Activated CD4-positive, alpha-beta T cell treated with anti-CD3 and anti-CD28 coated beads for 24 hours (primary cell): ENCODE measurements at regions not wholly inside any gene's neighbourhood (a gene's known extent, or its start where the extent isn't known, plus 50 kb on each side); places are given as distances from the start of the nearest gene placed in this dataset.
"Not testable (repeated sequence)": the region's sequence is repeated elsewhere in the genome, so short reads cannot be mapped to it uniquely, and the experiment has no call there.

Experiments
- DNase-seq, 2 donors: peaks; one replicate each; pipeline ENCODE4 v3.0.0-alpha.2; 2020; ENCODE audit warnings: low read depth in 2 of 2

GRCh38 chr10:108560488-108560887 lies 1362.8 kb downstream of the XPNPEP1 start:
- no peak for DNase-seq

- no peak for DNase-seq
These were observed 1367.1 kb downstream of the XPNPEP1 start for GRCh38 chr10:108556186-108556585.

- no peak for DNase-seq
These were observed 1377.4 kb downstream of the XPNPEP1 start for GRCh38 chr10:108545921-108546320.

- peak; percentile 1 to 14 for DNase-seq
These were observed 1378.7 kb downstream of the XPNPEP1 start for GRCh38 chr10:108544500-108545120.

GRCh38 chr10:108533551-108533950 lies 1369.0 kb upstream of the SORCS1 start:
- DNase-seq: not testable (repeated sequence)

GRCh38 chr10:108523016-108523800 lies 1358.7 kb upstream of the SORCS1 start:
- no peak for DNase-seq

- DNase-seq: no peak
These were observed 1357.5 kb upstream of the SORCS1 start for GRCh38 chr10:108521827-108522492.

- no peak for DNase-seq
These were observed 1351.3 kb upstream of the SORCS1 start for GRCh38 chr10:108515821-108516220.

GRCh38 chr10:108500396-108500795 lies 1335.9 kb upstream of the SORCS1 start:
- no peak for DNase-seq

- no peak for DNase-seq
These were observed 1331.6 kb upstream of the SORCS1 start for GRCh38 chr10:108496106-108496505.

- no peak for DNase-seq
These were observed 1326.4 kb upstream of the SORCS1 start for GRCh38 chr10:108490944-108491343.

- no peak for DNase-seq
These were observed 1306.9 kb upstream of the SORCS1 start for GRCh38 chr10:108471420-108471819.

- DNase-seq: no peak
These were observed 1305.4 kb upstream of the SORCS1 start for GRCh38 chr10:108469940-108470339.

- no peak for DNase-seq
These were observed 1301.5 kb upstream of the SORCS1 start for GRCh38 chr10:108465871-108466641.

- DNase-seq: no peak
These were observed 1297.5 kb upstream of the SORCS1 start for GRCh38 chr10:108462005-108462404.

- DNase-seq: no peak
These were observed 1290.3 kb upstream of the SORCS1 start for GRCh38 chr10:108454793-108455192.

GRCh38 chr10:108454224-108454623 lies 1289.7 kb upstream of the SORCS1 start:
- DNase-seq: no peak

GRCh38 chr10:108453166-108453565 lies 1288.7 kb upstream of the SORCS1 start:
- DNase-seq: no peak

GRCh38 chr10:108452533-108452932 lies 1288.0 kb upstream of the SORCS1 start:
- no peak for DNase-seq

GRCh38 chr10:108450280-108450679 lies 1285.8 kb upstream of the SORCS1 start:
- no peak for DNase-seq

GRCh38 chr10:108445746-108446145 lies 1281.2 kb upstream of the SORCS1 start:
- DNase-seq: no peak

GRCh38 chr10:108443636-108444035 lies 1279.1 kb upstream of the SORCS1 start:
- DNase-seq: no peak
